ENCODE measurements at regions not wholly inside any gene's neighbourhood (a gene's known extent, or its start where the extent isn't known, plus 50 kb on each side); places are given as distances from the start of the nearest gene placed in this dataset.

- Histone ChIP-seq H3K4me3 (ENCODE audit: low read depth, low read length) (no peak overlapping the region), H3K27ac (ENCODE audit: low read depth, low read length) (no peak overlapping the region), H3K27me3 (ENCODE audit: control insufficient read depth, insufficient read depth, low read length) (no peaks in the 10 kb centered on the region), H3K9me3 (ENCODE audit: control insufficient read depth, insufficient read depth, low read length) (peaks cover 7% of the 10 kb centered on the region; the same call in 1 of the 2 replicates)
- no peak for DNase-seq (ENCODE audit: low read depth, low spot score)
- no peak for TF ChIP-seq CTCF (IDR thresholded peaks at IDR 0.05; ENCODE audit: low read depth, low read length)
- CTCF ChIA-PET: no interaction called here
- POLR2A ChIA-PET: no interaction called here
Observed at GRCh38 chr3:182284793-182285192, 508.5 kb upstream of the ATP11B start.

- Histone ChIP-seq H3K27ac (ENCODE audit: low read depth, low read length) (no peak overlapping the region), H3K9me3 (ENCODE audit: control insufficient read depth, insufficient read depth, low read length) (no peaks in the 10 kb centered on the region), H3K4me3 (ENCODE audit: low read depth, low read length) (no peak overlapping the region), H3K27me3 (ENCODE audit: control insufficient read depth, insufficient read depth, low read length) (no peaks in the 10 kb centered on the region)
- TF ChIP-seq CTCF (IDR thresholded peaks at IDR 0.05; ENCODE audit: low read depth, low read length): no peak
- ChIA-PET POLR2A (no interaction called here), CTCF (no interaction called here)
- no peak for DNase-seq (ENCODE audit: low read depth, low spot score)
Observed at GRCh38 chr3:182292591-182292990, 500.7 kb upstream of the ATP11B start.

- Histone ChIP-seq H3K27ac (ENCODE audit: low read depth, low read length) (no peak overlapping the region), H3K4me3 (ENCODE audit: low read depth, low read length) (no peak overlapping the region), H3K27me3 (ENCODE audit: control insufficient read depth, insufficient read depth, low read length) (no peaks in the 10 kb centered on the region), H3K9me3 (ENCODE audit: control insufficient read depth, insufficient read depth, low read length) (peaks cover 5% of the 10 kb centered on the region)
- CTCF ChIA-PET: no interaction called here
- POLR2A ChIA-PET: no interaction called here
- TF ChIP-seq CTCF (IDR thresholded peaks at IDR 0.05; ENCODE audit: low read depth, low read length): no peak
- DNase-seq (ENCODE audit: low read depth, low spot score): no peak
Observed at GRCh38 chr3:182294256-182294655, 499.0 kb upstream of the ATP11B start.

DNA sequence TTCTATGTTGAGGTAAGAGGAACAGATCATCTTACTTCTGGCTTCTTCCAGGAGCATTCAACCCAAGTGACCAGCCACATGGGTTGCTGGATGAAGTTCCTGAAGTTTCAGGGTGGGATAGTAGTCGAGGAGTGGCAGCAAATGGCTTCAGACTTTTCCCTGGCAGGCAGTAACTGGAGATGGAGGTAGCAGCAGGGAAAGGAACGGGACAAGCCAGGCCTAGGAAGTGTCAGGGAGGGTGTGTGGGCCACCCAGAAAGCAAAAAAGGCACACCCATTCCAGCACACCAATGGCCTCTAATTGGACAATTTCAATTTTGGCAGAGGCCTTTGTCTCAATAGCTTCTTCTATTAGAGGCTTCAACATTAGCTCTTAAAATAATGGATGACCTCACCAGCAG, 498.6 kb upstream of the ATP11B start:
- no peak overlapping the region for H3K4me3 ChIP-seq (ENCODE audit: low read depth, low read length)
- no peaks in the 10 kb centered on the region for H3K27me3 ChIP-seq (ENCODE audit: control insufficient read depth, insufficient read depth, low read length)
- peaks cover 5% of the 10 kb centered on the region for H3K9me3 ChIP-seq (ENCODE audit: control insufficient read depth, insufficient read depth, low read length)
- no peak for TF ChIP-seq CTCF (IDR thresholded peaks at IDR 0.05; ENCODE audit: low read depth, low read length)
- H3K27ac ChIP-seq (ENCODE audit: low read depth, low read length): no peak overlapping the region
- POLR2A ChIA-PET: no interaction called here
- CTCF ChIA-PET: interaction anchor here (0.5 kb wide), 1 partner anchor 585 kb away, joined by 4 read pairs; no protein-coding TSS in a partner anchor
- no peak for DNase-seq (ENCODE audit: low read depth, low spot score)

DNA sequence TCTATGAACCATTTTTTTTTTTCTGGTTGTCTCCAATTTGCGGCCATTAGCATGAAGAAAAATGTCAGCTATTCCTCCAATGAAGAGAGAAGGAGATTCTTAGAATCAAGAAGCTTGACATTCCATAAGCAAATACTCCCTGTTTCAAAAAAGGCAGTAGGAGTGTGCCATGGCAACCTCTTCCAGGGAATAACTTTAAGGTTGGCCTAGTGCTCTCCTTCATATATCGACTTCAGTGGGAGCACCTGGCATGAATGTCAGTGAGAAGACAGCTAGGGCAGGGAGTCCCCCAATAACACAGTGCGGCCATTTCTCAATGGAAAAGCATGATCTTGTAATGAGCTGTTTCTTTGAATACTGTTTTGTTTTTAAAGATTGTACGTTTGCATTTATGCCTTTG, 493.0 kb upstream of the ATP11B start:
- POLR2A ChIA-PET: no interaction called here
- no peak overlapping the region for H3K4me3 ChIP-seq (ENCODE audit: low read depth, low read length)
- TF ChIP-seq CTCF (IDR thresholded peaks at IDR 0.05; ENCODE audit: low read depth, low read length): no peak

More for the DNA sequence above, 493.0 kb upstream of the ATP11B start:
- Histone ChIP-seq H3K9me3 (ENCODE audit: control insufficient read depth, insufficient read depth, low read length) (peaks cover 17% of the 10 kb centered on the region), H3K27ac (ENCODE audit: low read depth, low read length) (no peak overlapping the region), H3K27me3 (ENCODE audit: control insufficient read depth, insufficient read depth, low read length) (no peaks in the 10 kb centered on the region)
- CTCF ChIA-PET: no interaction called here
- DNase-seq (ENCODE audit: low read depth, low spot score): no peak
